NCI-H1105 treated with DMSO at 0.1 percent for 48 hours (cell line): ENCODE measurements at regions not wholly inside any gene's neighbourhood (a gene's known extent, or its start where the extent isn't known, plus 50 kb on each side); places are given as distances from the start of the nearest gene placed in this dataset.

Experiments
- DNase-seq: peaks from one replicate; lab custom pipeline; 2025; lab: John Stamatoyannopoulos, UW

DNA sequence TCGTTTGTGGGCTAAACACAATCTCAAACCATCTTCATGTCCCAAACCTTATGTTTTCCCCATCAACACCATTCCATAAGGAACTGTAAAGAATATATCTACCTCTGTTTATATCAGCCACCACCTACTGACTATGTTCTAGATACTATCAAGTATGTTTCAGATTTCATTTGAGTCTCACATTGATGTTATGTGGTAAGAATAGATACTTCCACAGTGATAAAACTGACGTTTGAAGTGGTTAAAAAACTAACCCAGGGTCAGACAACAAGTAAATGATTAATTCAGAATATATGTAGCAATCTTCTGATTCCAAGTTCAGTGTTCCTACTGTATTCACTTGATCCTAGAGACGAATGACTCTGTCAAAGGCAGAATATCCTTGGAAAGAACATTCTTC, 156.8 kb upstream of the RASGEF1B start:
- DNase-seq = no peak

DNA sequence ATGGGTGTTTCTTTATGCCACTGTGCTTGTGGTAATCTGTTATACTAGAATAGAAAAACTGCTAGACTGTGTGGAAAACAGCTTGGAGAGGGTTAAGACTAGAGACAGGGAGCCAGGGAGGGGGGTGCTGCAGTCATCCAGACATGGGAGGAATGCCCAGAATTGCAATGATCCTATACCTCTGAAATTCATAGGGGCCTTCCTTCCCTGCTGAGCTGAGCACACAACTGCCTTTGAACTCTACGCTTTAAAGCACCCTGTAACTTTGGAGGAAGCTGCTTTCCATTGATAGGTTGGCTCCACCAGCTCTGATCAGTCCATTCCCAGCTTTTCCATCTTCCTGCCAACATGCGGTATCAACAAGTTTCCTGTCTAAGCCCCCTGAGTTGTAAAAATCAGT, 155.9 kb upstream of the RASGEF1B start:
- DNase-seq = no peak

DNA sequence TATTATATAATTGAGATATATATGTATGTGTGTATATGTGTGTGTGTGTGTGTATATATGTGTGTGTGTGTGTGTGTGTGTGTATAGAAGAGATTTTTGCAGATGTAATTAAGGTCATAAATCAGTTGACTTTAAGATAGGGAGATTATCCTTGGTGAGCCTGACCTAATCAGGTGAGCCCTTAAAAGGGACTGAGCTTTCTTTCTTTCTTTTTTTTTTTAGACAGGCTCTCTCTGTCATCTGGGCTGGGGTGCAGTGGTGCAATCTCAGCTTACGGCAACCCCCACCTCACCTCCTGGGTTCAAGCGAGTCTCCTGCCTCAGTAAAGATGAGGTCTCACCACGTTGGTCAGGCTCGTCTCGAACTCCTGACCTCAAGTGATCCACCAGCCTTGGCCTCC, 155.1 kb upstream of the RASGEF1B start:
- no peak for DNase-seq

DNA sequence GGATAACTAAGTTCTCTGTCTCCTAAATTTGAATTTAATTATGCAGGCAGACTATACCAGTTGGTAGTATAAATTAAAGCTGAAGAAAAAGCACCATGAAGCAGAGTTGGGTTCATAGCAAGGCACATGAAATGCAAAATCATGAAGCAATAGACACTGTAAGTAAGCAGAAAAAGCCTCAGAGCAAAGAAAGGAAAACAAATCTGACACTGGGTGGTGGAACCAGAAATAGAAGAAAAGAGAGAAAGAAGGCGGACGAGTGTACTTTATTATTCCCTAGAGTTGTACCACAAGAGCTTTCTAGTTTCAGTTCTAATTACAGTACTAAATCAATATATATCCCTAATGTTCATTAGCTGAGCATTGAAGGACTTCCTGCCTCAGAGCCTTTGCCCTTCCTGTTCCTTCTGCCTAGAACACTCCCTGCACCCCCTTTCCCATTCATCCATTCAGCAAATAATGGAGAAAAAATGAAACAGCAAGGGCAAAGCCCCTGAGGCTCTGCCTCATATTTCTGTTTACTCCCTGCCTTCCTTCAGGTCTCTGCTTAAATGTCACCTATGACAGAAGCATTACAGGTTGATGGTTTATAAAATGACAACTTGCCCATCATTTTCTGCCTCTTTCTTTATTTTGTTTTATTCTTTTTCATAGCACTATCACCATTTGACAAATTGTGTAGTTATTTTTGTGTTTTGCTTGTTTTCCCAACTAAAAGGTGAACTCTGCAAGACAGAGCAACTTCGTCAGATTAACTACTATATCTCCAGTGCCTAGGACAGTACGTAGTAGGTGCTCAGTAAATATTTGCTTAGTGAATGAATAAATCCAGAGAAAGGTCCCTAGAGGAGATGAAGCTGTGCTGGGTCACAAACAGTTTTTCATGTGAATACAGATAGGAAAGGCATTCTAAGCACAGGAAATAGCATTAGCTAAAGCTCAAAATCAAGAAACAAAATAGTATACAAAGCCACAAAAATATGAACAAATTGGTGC, 154.0 kb upstream of the RASGEF1B start:
- no peak for DNase-seq

DNA sequence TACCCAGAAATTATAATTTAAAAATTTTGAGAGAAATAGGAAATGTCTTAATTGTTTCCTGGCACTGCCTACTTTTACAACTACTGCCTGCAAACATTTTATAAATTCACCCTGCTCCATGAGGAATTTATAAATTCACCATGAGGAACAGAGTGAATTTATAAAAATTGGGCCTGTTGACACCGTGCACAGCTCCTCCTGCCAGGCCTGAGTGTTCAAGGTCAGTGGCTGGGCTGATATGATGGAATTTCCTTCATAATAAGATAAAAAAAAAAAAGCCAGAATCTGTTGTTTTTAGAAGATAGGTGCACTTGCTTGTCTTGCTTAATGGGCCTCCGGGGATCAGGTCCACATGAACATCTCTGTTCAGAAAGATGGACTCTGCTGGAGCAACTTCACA, 151.7 kb upstream of the RASGEF1B start:
- no peak for DNase-seq

DNA sequence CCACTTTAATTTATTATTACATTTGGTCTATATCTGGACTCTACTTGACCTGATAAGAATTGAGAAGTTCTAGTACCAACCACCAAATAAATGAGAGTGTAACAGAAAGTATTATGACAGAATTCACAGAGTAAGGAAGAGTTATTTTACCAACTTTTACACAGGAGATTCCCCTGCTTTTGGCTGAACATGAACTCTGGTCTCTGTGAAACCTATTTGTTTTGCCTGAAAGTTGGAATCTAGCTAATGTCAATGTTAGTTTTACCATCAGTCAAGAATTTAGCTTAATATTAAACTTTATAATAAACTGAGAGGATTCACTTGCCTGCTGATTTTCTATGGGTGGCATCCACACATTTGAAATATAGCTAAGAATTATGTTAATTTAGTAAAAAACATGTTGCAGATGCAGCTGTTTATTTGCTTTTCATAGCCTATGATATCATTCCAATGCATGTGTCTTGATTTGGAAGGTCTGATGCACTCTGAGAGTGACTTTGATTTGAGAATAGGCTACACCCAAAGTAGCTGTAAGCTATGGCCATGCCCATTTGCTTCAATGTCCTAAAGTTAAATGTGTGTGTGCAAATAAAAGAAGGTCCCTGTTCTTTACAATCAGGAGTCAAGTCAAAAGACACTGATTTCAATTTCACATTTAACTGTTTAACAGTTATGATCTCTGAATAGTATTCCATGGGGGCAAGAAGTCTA, 150.9 kb upstream of the RASGEF1B start:
- DNase-seq = no peak

DNA sequence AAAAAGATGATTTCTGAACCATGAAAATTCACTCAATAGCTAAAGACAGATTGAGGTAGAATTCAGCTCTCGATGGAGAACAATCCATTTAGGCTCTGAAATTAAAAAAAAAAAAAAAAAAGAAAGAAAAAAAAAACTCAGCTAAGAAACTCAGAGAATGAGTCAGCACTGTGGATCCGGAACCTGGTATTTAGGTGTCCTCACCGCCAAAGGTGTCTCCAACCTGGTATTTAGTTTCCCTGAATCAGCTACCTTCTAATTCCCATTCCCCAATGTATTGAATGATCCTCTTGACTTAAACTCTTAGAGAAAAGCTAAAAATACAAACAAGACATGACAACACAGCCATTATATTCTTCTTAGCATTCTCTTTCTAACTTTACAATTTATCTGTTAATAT, 150.3 kb upstream of the RASGEF1B start:
- DNase-seq = no peak

DNA sequence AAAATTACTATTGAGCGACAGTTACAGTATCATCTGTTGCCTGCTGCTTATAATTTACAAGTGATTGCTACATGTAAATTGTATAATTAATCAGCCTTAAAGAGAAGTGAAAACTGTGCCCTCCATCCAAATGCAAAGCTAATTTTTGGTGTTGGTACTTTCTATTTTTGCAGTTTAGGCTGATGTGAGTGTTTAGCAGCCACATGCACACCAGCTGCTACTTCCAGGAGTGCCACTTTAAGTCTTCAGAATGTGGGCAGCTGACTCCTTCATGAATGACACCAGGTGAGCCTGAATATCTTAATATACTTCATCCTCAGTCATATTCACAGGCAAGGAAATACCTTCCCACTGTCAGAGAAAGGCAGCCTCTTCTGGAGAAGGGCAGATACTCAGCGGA, 149.8 kb upstream of the RASGEF1B start:
- peak; percentile 1 for DNase-seq

DNA sequence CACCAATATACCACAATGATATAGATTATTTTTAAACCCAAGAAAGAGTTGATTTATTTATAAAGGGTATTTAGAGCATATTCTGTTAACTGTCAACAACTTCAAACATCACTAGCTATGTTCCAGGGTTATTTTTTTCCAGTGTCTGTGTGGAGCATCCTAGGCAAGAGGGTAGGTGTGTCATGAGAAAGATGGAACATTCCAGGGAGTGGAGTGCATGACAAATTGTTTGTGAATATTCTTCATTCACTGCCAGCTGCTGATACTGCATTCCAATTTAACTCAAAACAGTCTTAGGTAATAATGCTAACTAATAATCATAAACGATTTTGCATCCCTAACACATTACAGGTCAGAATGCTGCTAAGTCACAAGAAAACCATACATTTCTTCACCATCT, 148.7 kb upstream of the RASGEF1B start:
- DNase-seq = no peak

DNA sequence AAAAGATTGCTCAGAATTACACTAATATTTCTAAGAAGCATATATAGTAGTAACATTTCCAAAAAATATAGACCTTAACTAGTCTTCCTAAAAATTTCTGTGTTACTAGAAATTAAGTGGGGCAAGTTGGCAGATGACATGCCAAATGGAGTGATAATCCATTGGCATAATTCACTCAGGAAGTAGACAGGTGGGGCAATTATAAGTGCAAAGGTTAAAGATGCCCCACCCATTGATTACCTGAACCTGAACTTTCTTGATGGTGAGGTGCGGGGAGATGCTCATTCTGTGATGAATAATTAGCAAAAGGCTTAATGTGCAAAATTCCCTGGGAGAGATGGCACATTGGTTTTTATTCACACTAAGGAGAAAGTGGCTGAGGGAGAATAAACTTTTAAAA, 145.8 kb upstream of the RASGEF1B start:
- DNase-seq = no peak

DNA sequence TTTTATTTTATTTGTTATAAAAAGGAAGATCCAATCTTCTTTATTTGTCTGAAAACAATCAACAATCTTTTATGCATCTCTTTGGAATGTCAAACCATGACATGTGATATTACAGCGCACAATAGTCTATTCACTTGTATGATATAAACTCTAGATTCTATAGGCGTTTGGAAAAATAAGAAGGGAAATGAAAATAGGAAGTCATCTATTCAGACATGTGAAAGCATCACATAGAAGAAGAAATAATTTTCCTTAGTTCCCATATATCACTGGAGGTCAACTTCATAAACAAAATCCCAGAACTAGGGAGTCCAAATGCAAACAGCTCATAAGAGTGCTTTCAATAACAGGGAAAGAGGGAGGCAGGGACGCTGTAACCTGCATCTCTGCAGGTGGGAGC, 139.5 kb upstream of the RASGEF1B start:
- no peak for DNase-seq

DNA sequence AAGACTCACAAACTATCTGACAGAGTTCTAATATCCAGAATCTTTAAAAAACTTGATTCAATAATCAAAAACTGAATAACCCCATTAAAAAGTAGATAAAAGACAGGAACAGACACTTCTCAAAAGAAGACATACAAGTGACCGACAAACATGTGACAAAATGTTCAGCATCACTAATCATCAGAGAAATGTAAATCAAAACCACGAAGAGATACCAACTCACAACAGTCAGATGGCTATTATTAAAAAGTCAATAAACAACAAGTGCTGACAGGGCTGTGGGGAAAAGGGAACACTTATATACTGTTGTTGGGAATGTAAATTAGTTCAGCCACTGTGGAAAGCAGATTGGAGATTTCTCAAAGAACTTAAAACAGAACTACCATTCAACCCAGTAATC, 138.1 kb upstream of the RASGEF1B start:
- peak; percentile 42 for DNase-seq

DNA sequence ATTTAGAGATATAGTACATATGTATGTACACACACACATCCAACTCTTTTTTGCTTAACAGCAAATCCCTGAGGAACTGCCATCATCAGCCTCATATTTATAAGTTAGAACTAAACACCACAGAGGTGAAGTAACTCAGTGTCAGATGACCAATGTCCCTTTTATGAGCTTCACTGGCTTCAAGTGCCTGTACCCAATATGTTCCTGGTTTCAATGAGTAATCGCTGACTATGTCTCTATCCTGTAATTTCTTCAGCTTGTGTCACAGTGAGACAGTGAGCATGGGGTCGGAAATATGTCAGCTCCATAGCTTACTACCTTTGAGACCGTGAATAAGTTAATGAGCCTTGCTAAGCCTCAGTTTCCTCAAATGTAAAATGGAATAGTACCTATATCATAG, 136.2 kb upstream of the RASGEF1B start:
- DNase-seq = no peak

DNA sequence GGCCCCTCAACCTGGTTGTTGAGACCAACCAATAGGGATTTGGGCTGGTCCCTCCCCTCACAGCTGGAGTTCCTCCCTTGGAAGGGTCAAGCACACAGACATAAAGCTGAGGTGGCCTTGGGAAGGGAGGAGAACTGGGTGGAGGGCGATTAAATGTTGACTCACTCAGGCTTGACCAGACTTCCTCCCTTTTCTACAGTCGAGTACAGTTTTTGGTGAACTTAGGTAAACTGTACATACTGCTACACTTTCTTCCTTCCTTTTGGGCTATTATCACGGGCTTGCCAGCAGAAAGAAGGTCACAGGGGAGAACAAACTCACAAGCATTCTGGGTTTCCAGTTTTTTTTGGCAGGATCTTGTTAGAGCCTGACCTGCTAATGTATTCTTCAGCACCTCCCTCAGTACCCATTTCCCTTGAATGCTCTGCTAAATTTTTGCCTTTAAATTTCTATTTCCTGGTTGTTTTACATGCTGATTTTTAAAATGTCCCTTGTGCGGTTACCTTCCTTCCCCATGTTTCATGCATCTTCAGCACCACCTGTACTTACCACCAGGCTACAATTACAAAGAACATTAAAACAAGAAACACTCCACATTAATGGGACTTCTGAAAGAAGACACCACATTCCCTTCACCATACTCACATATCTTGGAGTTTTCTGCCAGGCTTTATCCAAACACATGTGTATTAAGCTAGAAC, 135.2 kb upstream of the RASGEF1B start:
- DNase-seq = no peak

DNA sequence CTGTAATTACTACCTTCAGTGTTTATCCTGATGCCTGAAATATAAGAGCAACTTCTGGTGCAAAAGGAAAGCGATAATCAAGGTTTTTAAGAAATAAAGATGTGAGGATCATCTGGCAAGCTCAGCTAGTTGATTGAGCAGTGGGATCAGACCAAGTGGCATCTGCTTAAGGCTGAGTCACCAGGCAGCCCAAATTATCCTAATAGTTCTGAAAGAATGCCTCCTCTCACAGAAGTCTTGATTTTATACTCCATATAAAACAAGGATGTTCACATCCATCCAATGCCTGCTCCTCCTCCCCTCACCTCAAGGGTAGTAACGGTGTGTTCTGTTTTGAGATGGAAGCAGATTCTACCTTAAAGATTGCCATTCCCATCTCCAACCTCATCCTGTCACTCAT, 134.5 kb upstream of the RASGEF1B start:
- DNase-seq = no peak

DNA sequence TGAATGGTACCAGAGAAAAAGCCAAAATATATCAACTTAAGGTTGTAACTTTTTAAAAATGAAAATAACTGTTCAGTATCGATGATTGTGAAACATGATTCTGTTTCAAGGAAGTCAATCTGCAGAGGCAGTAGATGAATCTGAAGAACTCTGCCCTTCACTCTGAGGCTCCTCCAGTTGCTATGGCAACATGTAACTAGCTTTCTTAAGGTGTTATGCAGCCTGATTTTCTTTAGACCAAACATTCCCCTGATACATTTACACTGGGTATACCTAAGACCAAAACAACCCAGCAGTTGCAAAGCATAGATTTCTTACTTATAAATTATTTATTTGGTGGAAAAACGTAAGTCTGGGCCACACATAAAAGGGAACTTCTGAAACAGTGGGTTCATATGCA, 133.6 kb upstream of the RASGEF1B start:
- DNase-seq = no peak

DNA sequence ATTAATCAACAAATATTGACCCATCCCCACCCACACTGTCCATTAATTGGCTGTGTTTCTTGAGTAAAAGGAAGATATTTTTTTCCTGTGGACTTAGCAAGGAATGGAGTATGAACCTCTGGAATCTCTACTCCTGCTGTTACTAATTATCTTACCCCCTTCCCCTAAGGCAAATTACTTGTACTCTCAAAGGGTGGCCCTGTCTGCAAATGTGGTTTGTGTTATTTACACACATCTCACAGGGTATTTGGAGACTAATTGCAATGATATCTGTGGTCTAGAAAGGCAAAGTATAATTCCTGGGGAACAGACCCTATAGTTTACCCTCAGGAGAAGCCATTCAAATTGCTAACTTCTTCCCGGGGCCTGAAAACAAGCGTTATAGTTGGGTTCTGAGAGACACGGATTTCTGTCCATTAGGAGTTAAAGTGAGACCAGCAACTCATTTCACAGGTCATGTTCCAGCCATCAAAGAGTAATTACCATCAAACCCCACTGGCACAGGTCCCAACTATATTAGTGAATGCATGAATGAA, 133.0 kb upstream of the RASGEF1B start:
- peak; percentile 39 for DNase-seq

DNA sequence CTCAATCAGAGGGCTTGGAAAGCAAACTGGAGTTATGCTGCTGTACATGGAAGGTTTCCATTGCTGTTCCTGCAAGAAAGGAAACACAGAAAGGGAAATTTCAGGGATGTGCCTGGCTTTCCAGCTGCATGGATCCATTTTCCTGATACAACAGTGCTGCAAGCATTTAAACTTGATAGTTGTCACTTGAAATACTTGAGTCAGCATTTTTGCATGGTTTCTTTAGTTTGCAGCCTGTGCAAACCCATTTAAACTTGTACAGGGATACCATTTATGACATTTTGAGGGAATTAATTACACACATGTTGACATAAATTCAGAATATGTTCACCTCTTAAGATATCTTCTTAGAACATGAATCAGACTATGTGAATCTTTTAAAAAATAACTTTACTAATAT, 131.1 kb upstream of the RASGEF1B start:
- no peak for DNase-seq

DNA sequence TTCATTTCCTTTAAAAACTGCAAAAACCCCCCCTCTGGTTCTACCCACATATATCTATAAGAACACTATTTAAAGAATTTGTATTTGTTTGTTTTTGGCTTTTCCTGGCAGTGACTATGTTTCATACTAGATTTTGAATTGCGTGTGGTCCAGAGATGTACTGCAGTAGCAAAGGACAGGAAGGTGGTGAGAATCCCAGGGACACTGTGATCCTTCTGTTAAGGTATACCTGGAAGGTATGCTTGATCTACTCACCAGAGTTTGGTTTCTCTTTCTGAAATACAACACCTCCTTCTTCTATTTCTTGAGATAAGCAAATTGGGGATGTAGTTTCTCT, 129.6 kb upstream of the RASGEF1B start:
- no peak for DNase-seq

DNA sequence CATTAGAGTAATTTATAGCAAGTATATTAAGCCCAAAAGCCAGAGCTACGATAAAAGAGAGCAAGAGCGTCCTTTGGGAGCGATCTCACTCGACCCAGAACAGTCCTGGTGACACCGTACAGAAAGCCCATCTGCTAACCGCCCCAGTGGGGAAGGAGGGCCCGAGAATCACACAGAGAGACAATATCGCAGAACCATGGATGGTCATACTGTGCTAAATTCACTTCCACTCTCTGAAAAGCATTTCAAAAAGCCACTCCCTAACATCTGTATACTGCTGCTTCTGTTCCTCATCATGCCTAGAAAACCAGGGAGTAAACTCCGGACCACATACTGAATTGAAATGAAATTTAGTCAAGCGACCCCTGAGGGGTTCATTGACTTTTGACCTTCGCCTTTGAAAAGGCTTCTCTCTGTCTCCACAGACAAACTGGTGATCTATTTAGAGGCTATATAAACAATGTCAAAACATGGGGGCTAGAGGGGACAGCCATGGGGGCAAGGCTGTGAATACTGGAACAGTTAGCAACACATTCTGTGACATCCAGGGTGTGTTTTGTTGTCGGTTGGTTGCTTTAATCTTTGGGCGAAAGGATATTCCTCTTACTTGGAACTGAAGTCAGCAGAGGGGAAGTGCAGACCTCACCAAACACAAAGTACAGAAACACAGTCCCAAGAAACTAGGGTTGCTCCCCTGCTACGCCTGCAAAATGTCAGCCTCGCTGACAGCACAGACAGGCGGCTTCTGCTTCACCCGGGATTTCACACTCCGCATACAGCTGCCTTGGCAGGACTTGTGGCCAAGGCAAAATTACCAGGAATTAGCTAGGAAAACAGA, 129.0 kb upstream of the RASGEF1B start:
- DNase-seq = no peak

DNA sequence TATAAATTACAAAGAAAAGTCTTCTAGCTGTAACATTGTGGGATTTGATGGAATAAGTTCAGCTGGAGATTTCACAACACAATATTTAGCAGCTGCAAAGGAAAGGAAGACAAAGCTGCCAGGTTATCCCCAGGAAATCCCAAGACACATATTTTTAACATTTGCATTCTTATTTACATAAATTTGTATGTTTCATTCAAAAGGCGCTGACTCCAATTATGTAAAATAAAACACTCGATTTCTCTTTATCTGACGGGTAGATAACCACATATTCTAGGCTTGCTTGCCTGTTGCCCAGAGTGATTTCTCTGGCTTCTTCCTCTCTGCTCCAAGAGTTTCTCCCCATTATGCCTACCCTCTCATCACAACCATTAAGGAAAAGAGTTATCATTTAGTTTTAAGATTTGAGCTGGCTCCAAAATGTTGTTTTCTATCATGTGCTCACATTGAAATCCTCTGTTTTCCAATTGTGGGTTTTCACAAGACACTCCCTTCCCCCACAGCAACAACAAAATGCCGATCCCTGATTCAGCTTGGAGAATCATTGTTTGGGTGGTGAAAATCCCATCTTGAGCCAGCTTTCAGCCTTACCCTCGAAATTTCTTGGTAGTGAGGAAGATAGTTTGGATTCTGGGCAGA, 128.2 kb upstream of the RASGEF1B start:
- DNase-seq = no peak
